B cell (primary cell): ENCODE measurements at regions not wholly inside any gene's neighbourhood (a gene's known extent, or its start where the extent isn't known, plus 50 kb on each side); places are given as distances from the start of the nearest gene placed in this dataset.

ENCODE experiments used
- ATAC-seq: fragments of 200-7000 bp; cut with Tn5 transposase; one replicate; pipeline ENCODE4 v1.10.0; 2021; ENCODE audit warnings: low read depth, mild to moderate bottlenecking, moderate number of reproducible peaks, moderate library complexity
- CTCF ChIA-PET: fragments of 350-600 bp; sonication (Branson Sonifier 250); formaldehyde crosslinking; loops from one replicate; lab custom pipeline; 2021; ENCODE audit warnings: antibody characterized with exemption, inconsistent platforms; lab: Charles Lee
- POLR2A ChIA-PET: fragments of 350-600 bp; sonication (Branson Sonifier 250); formaldehyde crosslinking; loops from one replicate; lab custom pipeline; 2021; ENCODE audit warnings: antibody characterized with exemption; lab: Charles Lee
- DNase-seq: peaks from one replicate; pipeline ENCODE4 v3.0.0; 2013
- H2AFZ ChIP-seq: 2 replicates; pipeline ENCODE4 v1.6.1; 2012; ENCODE audit warnings: mild to moderate bottlenecking, low read depth, low read length; ENCODE audit not compliant: insufficient read depth, poor library complexity, severe bottlenecking
- H3K27ac ChIP-seq, 2 donors: 1 replicate in 1 of 2; 2 replicates in 1 of 2; pipeline ENCODE4 v1.5.1; 2012 to 2013; ENCODE audit warnings: low read length in 2 of 2, mild to moderate bottlenecking in 2 of 2, moderate library complexity in 1 of 2
- H3K27me3 ChIP-seq, 4 experiments: fragments of 200-600 bp in 1 of 4; sonication (generic) in 1 of 4; replicated peaks in 1 of 4; 1 replicate in 2 of 4; 2 replicates in 2 of 4; pipeline versions ENCODE4 v1.6.1 to v1.7.0; 2013 to 2016; ENCODE audit warnings: low read length in 3 of 4, mild to moderate bottlenecking in 2 of 4, mixed read lengths in 1 of 4, moderate library complexity in 1 of 4; ENCODE audit not compliant: insufficient read depth in 4 of 4, control insufficient read depth in 3 of 4; ENCODE audit errors: control extremely low read depth in 1 of 4
- H3K36me3 ChIP-seq, 2 experiments: replicated peaks in 1 of 2; 1 replicate in 1 of 2; 2 replicates in 1 of 2; pipeline versions ENCODE4 v1.6.1 to v1.7.1; 2013; ENCODE audit warnings: low read length in 1 of 2; ENCODE audit not compliant: insufficient read depth in 2 of 2, control insufficient read depth in 1 of 2; ENCODE audit errors: control extremely low read depth in 1 of 2, extremely low read depth in 1 of 2
- H3K4me1 ChIP-seq, 2 donors: fragments of 200-600 bp in 1 of 2; sonication (generic) in 1 of 2; 1 replicate in 1 of 2; 2 replicates in 1 of 2; pipeline versions ENCODE4 v1.5.1 to v1.6.1; 2013 to 2017; ENCODE audit warnings: low read length in 2 of 2; ENCODE audit not compliant: control insufficient read depth in 2 of 2, insufficient read depth in 2 of 2
- H3K4me2 ChIP-seq: replicated peaks from 2 replicates; pipeline ENCODE3; 2012; ENCODE audit warnings: mild to moderate bottlenecking, low read depth, low read length; ENCODE audit not compliant: poor library complexity, severe bottlenecking
- H3K4me3 ChIP-seq, 5 experiments: fragments of 200-600 bp in 1 of 5; sonication (generic) in 1 of 5; 1 replicate in 3 of 5; 2 replicates in 2 of 5; pipeline versions ENCODE4 v1.5.1 to v1.7.0; 2011 to 2016; ENCODE audit warnings: low read length in 4 of 5, mild to moderate bottlenecking in 4 of 5, low read depth in 2 of 5, control low read depth in 1 of 5, moderate library complexity in 1 of 5; ENCODE audit not compliant: insufficient read depth in 1 of 5; ENCODE audit errors: control extremely low read depth in 1 of 5, extremely low read depth in 1 of 5
- H3K79me2 ChIP-seq: fragments of 200-600 bp; sonication (generic); one replicate; pipeline ENCODE4 v1.6.0; 2016; ENCODE audit warnings: low read length; ENCODE audit not compliant: control insufficient read depth, insufficient read depth
- H3K9ac ChIP-seq: fragments of 200-600 bp; sonication (generic); 2 replicates; pipeline ENCODE4 v1.6.1; 2017; ENCODE audit warnings: mild to moderate bottlenecking, low read length, moderate library complexity
- H3K9me3 ChIP-seq, 3 donors: one replicate each; pipeline versions ENCODE4 v1.6.1 to v1.7.1; 2013; ENCODE audit warnings: low read length in 2 of 3; ENCODE audit not compliant: control insufficient read depth in 2 of 3, insufficient read depth in 1 of 3; ENCODE audit errors: control extremely low read depth in 1 of 3
- H4K20me1 ChIP-seq: 2 replicates; pipeline ENCODE4 v1.6.0; 2012; ENCODE audit warnings: mild to moderate bottlenecking, low read length; ENCODE audit not compliant: insufficient read depth, control insufficient read depth, poor library complexity, severe bottlenecking
- H3K27ac Mint-ChIP-seq: one replicate; pipeline ENCODE4 v1.8.0; 2021; ENCODE audit warnings: mixed read lengths
- H3K27me3 Mint-ChIP-seq: one replicate; pipeline ENCODE4 v1.8.0; 2021; ENCODE audit warnings: mixed read lengths
- H3K4me1 Mint-ChIP-seq: one replicate; pipeline ENCODE4 v1.8.0; 2021; ENCODE audit warnings: mixed read lengths
- H3K4me3 Mint-ChIP-seq: one replicate; pipeline ENCODE4 v1.8.0; 2021; ENCODE audit warnings: mixed read lengths
- H3K9me3 Mint-ChIP-seq: one replicate; pipeline ENCODE4 v1.8.0; 2022; ENCODE audit warnings: mixed read lengths; ENCODE audit not compliant: insufficient read depth
- EZH2 ChIP-seq: IDR thresholded peaks from 2 replicates; pipeline ENCODE4 v1.6.1; 2012; ENCODE audit warnings: borderline replicate concordance, low read depth, mild to moderate bottlenecking, moderate library complexity, low read length; ENCODE audit not compliant: insufficient read depth, poor library complexity, severe bottlenecking
- WGBS: methylation state at CpG from one replicate; pipeline ENCODE4 v1.1.5; 2013; ENCODE audit warnings: missing lambda C conversion rate; ENCODE audit not compliant: insufficient coverage; 5-methylcytosine and 5-hydroxymethylcytosine counted together
- intact Hi-C: fragments of 100-400 bp; cut with micrococcal nuclease; formaldehyde crosslinking; loops from one replicate; pipeline ENCODE4 v1.10.0; 2022
- TF ChIP-seq, protein P1 (sequence below): fragments of 200-600 bp; IDR thresholded peaks from one replicate; pipeline ENCODE4 v1.8.0; 2022; ENCODE audit warnings: antibody characterized with exemption, mild to moderate bottlenecking

DNA sequence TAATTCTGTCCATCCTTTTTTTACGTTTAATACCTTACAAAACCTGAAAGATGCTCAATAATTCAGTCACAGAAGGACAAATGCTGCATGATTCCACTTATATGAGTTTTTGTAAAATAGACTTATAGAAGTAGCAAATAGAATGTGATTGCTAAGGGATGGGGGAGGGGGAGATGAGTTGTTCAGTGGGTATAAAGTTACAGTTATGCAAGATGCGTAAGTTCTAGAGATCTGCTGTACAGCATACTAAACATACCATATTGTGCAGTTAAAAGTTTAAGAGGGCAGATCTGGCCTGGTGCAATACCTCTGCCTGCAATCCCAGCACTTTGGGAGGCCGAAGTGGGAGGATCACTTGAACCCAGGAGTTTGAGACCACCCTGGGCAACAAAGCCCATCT lies 78.8 kb downstream of the TET3 start:
- no CpG with 5 or more reads among the region's 3 CpGs for WGBS
- TF ChIP-seq, protein P1, sequence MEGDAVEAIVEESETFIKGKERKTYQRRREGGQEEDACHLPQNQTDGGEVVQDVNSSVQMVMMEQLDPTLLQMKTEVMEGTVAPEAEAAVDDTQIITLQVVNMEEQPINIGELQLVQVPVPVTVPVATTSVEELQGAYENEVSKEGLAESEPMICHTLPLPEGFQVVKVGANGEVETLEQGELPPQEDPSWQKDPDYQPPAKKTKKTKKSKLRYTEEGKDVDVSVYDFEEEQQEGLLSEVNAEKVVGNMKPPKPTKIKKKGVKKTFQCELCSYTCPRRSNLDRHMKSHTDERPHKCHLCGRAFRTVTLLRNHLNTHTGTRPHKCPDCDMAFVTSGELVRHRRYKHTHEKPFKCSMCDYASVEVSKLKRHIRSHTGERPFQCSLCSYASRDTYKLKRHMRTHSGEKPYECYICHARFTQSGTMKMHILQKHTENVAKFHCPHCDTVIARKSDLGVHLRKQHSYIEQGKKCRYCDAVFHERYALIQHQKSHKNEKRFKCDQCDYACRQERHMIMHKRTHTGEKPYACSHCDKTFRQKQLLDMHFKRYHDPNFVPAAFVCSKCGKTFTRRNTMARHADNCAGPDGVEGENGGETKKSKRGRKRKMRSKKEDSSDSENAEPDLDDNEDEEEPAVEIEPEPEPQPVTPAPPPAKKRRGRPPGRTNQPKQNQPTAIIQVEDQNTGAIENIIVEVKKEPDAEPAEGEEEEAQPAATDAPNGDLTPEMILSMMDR, result no peak
- TF ChIP-seq EZH2, result no peak
- Histone ChIP-seq H3K4me1 (no peaks in the 10 kb centered on the region), H3K9me3 (no peaks in the 10 kb centered on the region), H3K4me2 (no peak overlapping the region), H3K9ac (no peak overlapping the region), H4K20me1 (peaks cover 29% of the 10 kb centered on the region), H3K4me3 (no peak overlapping the region), H3K36me3 (peaks cover 2 to 4% of the 10 kb centered on the region in 2 experiments), H3K27me3 (no peaks in the 10 kb centered on the region), H3K79me2 (peaks cover 61% of the 10 kb centered on the region), H3K27ac (no peak overlapping the region), H2AFZ (no peak overlapping the region)
- CTCF ChIA-PET, result no interaction called here
- no peaks in the 10 kb centered on the region for H3K27me3 Mint-ChIP-seq
- no peak overlapping the region for H3K27ac Mint-ChIP-seq
- POLR2A ChIA-PET, result no interaction called here
- DNase-seq, result no peak
- H3K4me1 Mint-ChIP-seq, result peaks cover 10% of the 10 kb centered on the region
- ATAC-seq, result no peak
- H3K4me3 Mint-ChIP-seq, result no peak overlapping the region
- intact Hi-C loops, result no loop called here
- no peaks in the 10 kb centered on the region for H3K9me3 Mint-ChIP-seq

DNA sequence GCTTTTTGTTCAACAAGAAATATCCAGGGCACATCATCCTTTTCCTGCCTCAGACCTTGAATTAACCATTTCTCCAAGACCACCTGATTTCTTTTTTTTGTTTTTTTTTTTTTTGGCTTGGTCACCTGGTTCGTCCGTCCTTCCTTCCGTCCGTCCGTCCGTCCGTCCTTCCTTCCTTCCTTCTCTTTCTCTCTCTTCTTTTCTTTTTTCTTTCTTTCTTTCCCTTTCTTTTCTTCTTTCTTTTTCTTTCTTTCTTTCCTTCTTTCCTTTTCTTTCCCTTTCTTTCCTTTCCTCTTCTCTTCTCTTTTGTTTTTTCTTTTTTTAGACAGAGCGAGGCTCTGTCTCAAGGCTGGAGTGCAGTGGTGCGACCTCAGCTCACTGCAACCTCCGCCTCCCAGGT lies 80.7 kb downstream of the TET3 start:
- Histone ChIP-seq H3K4me2 (no peak overlapping the region), H3K4me1 (no peaks in the 10 kb centered on the region), H3K4me3 (no peak overlapping the region), H2AFZ (no peak overlapping the region), H3K27me3 (no peaks in the 10 kb centered on the region), H3K27ac (no peak overlapping the region), H4K20me1 (peaks cover 28% of the 10 kb centered on the region), H3K9me3 (peaks cover 0 to 4% (median 1%) of the 10 kb centered on the region in 3 donors), H3K9ac (no peak overlapping the region), H3K36me3 (peaks cover 3 to 6% of the 10 kb centered on the region in 2 experiments), H3K79me2 (peaks cover 55% of the 10 kb centered on the region)
- 97% methylated on average over 10 of the region's 10 CpGs for WGBS
- no peaks in the 10 kb centered on the region for H3K27me3 Mint-ChIP-seq
- no peak overlapping the region for H3K4me3 Mint-ChIP-seq
- ATAC-seq (no peak), DNase-seq (no peak)
- H3K4me1 Mint-ChIP-seq, result peaks cover 10% of the 10 kb centered on the region
- no peak for TF ChIP-seq EZH2
- TF ChIP-seq, protein P1, result no peak
- H3K27ac Mint-ChIP-seq, result no peak overlapping the region
- H3K9me3 Mint-ChIP-seq, result no peaks in the 10 kb centered on the region
- POLR2A ChIA-PET, result interaction anchor here (0.6 kb wide), 1 partner anchor 51 kb away, joined by 4 read pairs; no protein-coding TSS in a partner anchor
- CTCF ChIA-PET, result no interaction called here
- intact Hi-C loops, result no loop called here
